ENCODE measurements at regions not wholly inside any gene's neighbourhood (a gene's known extent, or its start where the extent isn't known, plus 50 kb on each side); places are given as distances from the start of the nearest gene placed in this dataset.

DNA sequence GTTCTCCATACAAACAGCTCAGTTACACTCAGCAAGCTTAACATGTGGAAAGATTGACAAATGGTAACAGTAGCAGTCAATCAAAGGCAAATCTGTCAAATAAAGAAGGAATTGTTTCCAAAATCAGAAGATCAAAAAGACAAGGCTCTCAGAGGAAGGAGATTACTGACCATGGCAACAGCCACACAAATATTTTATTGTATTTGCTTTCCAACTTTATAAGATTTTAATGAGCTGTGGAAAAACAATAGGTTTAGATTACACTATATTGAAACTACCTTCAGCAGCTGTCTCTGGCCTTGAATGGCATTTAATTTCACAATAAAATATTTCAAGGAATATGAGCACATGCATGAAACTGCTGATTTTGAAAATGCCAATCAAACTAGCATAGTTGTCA lies 1143.9 kb upstream of the GJE1 start:
- POLR2A ChIA-PET = no interaction called here
- ATAC-seq (ENCODE audit: low read depth) (no peak), DNase-seq (no peak)
- Mint-ChIP-seq H3K27ac (no peak overlapping the region), H3K36me3 (ENCODE audit: low read depth) (no peaks in the 10 kb centered on the region), H3K4me1 (no peaks in the 10 kb centered on the region), H3K9me3 (peaks cover 4% of the 10 kb centered on the region), H3K4me3 (no peak overlapping the region), H3K27me3 (no peaks in the 10 kb centered on the region)
- TF ChIP-seq, protein P1, sequence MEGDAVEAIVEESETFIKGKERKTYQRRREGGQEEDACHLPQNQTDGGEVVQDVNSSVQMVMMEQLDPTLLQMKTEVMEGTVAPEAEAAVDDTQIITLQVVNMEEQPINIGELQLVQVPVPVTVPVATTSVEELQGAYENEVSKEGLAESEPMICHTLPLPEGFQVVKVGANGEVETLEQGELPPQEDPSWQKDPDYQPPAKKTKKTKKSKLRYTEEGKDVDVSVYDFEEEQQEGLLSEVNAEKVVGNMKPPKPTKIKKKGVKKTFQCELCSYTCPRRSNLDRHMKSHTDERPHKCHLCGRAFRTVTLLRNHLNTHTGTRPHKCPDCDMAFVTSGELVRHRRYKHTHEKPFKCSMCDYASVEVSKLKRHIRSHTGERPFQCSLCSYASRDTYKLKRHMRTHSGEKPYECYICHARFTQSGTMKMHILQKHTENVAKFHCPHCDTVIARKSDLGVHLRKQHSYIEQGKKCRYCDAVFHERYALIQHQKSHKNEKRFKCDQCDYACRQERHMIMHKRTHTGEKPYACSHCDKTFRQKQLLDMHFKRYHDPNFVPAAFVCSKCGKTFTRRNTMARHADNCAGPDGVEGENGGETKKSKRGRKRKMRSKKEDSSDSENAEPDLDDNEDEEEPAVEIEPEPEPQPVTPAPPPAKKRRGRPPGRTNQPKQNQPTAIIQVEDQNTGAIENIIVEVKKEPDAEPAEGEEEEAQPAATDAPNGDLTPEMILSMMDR (IDR thresholded peaks at IDR 0.05) = no peak
- CTCF ChIA-PET = no interaction called here
- intact Hi-C loops (cut with micrococcal nuclease) = no loop called here

DNA sequence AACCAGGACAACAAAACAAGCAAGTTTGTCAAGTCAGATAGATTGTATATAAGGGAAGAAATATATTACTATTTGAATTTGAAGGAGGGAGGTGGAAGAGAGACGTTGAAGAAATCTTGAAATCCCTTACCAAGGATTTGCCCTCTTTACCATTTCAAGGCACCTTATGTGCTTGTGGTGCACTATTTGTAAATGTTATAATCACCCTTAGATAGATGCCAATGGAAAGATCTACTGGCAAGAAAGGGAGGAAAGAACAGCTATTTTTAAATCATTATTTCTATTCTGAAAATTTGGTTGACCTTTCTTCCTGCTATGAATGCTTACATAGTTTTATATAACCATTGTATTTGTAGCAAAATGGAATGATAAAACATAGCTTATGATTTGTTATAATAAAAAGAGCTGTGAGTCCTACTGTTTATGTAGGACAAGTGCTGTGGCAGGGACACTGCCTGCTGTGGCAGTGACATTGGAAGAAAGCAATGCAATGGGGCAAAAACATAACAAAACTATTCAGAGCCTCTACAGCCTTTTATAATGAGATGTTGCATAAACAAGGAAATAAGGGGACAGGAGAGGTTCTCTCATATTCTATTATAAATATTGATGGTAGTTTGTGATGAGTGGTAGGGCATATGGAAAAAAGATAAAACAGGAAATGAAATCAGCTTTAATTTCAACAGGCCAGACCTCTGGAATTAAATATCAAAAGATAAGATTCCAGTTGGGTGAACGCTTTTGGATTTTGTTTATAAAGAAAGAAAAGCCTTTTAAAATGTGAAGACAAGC lies 1145.2 kb upstream of the GJE1 start:
- peaks cover 3% of the 10 kb centered on the region for H3K9me3 Mint-ChIP-seq
- H3K4me3 Mint-ChIP-seq = no peak overlapping the region
- H3K4me1 Mint-ChIP-seq = no peaks in the 10 kb centered on the region
- TF ChIP-seq, protein P1 (IDR thresholded peaks at IDR 0.05) = no peak
- H3K36me3 Mint-ChIP-seq (ENCODE audit: low read depth) = no peaks in the 10 kb centered on the region
- no peaks in the 10 kb centered on the region for H3K27me3 Mint-ChIP-seq
- POLR2A ChIA-PET = no interaction called here
- ATAC-seq (ENCODE audit: low read depth) = no peak
- H3K27ac Mint-ChIP-seq = no peak overlapping the region
- intact Hi-C loops (cut with micrococcal nuclease) = no loop called here
- DNase-seq = no peak
- CTCF ChIA-PET = no interaction called here

DNA sequence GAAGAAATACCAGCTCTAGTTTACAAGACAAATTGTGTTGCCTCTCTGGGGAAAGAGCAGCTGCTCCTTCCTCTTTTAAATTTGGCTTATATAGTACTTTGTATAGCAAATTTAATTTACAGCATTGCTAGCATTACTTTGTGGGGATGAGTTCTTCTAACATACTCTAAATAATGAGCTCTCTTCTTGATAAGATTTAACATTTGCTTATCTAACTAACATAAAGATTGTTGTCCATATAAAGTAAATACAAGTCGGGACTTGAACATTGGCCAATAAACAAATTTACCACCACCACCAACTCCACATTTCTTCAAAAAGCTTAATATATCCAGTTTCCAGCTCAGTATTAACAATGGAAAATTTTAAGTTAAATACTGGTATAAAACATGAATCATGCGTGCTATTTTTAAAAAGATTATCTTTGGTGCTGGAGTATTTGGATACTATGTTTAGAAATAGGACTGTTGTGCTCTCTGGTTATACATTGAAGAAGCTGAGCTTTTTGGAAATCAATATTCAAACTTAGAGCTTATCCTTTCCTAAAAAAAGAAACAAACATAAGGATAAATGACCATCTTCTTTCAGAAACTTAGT lies 1146.9 kb upstream of the GJE1 start:
- ChIA-PET CTCF (no interaction called here), POLR2A (no interaction called here)
- H3K27ac Mint-ChIP-seq = no peak overlapping the region
- H3K9me3 Mint-ChIP-seq = no peaks in the 10 kb centered on the region
- H3K4me1 Mint-ChIP-seq = no peaks in the 10 kb centered on the region
- ATAC-seq (ENCODE audit: low read depth) (no peak), DNase-seq (no peak)
- TF ChIP-seq, protein P1 (IDR thresholded peaks at IDR 0.05) = no peak
- H3K4me3 Mint-ChIP-seq = no peak overlapping the region
- H3K36me3 Mint-ChIP-seq (ENCODE audit: low read depth) = no peaks in the 10 kb centered on the region
- intact Hi-C loops (cut with micrococcal nuclease) = no loop called here
- no peaks in the 10 kb centered on the region for H3K27me3 Mint-ChIP-seq

DNA sequence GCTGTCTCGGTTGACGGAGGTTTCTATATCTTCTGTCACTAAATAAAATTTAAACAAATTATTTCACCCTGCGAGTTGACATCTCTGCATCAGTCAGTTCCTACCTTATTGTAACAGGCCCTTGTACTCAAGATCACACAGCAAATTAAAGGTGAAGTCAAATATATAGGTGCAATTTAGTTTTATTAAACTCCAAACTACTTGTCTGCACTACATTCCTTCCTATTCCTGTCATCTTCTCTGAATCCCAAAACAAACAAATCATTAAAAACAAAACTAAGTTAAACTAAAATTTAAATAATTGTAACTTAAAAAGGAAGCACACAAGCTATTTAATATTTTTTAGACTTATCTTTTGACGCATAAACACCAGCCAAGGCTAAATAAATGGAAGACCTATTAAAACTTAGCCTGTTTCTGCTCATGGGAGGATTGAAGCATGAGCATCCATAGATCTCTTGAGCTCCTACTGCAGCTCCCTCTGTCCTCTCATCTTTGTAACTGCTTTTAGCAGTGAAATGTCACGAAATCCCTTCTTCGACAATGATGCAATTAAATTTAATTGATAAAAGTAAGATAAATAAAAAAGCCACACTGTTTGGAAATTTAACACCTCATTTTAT lies 1152.3 kb upstream of the GJE1 start:
- CTCF ChIA-PET = no interaction called here
- TF ChIP-seq, protein P1 (IDR thresholded peaks at IDR 0.05) = no peak
- POLR2A ChIA-PET = no interaction called here
- intact Hi-C loops (cut with micrococcal nuclease) = no loop called here
- H3K9me3 Mint-ChIP-seq = no peaks in the 10 kb centered on the region
- no peak overlapping the region for H3K4me3 Mint-ChIP-seq
- H3K27ac Mint-ChIP-seq = no peak overlapping the region
- no peaks in the 10 kb centered on the region for H3K27me3 Mint-ChIP-seq
- ATAC-seq (ENCODE audit: low read depth) (no peak), DNase-seq (no peak)
- H3K36me3 Mint-ChIP-seq (ENCODE audit: low read depth) = no peaks in the 10 kb centered on the region
- H3K4me1 Mint-ChIP-seq = no peaks in the 10 kb centered on the region

DNA sequence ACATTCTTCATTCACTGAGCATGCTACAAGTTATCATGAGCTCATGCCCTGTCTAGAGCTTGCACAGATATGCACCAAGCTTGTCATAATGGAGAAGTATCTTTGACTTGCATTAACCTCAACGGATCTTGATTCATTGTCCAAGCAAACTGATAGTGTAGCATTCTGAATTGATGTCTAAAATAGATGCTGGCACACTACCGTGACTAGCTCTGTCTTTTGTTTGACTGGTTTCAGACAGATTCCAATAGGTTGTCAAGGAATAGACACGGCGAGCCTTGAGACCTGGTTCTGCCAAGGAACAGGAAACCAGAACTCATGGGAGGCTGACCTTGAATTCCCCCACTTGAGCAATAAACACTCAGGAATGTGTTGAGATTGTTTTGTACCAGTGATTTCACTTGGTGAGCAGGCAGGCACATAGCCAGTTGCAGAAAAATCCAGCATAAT lies 1153.1 kb upstream of the GJE1 start:
- H3K36me3 Mint-ChIP-seq (ENCODE audit: low read depth) = no peaks in the 10 kb centered on the region
- ChIA-PET POLR2A (no interaction called here), CTCF (no interaction called here)
- H3K4me3 Mint-ChIP-seq = no peak overlapping the region
- no peak for ATAC-seq (ENCODE audit: low read depth)
- intact Hi-C loops (cut with micrococcal nuclease) = no loop called here
- TF ChIP-seq, protein P1 (IDR thresholded peaks at IDR 0.05) = no peak
- no peak overlapping the region for H3K27ac Mint-ChIP-seq
- H3K9me3 Mint-ChIP-seq = no peaks in the 10 kb centered on the region
- H3K4me1 Mint-ChIP-seq = no peaks in the 10 kb centered on the region
- no peaks in the 10 kb centered on the region for H3K27me3 Mint-ChIP-seq
- DNase-seq = no peak
